HEK293 (cell line): ENCODE measurements at regions not wholly inside any gene's neighbourhood (a gene's known extent, or its start where the extent isn't known, plus 50 kb on each side); places are given as distances from the start of the nearest gene placed in this dataset.

Experiments
- CTCF ChIA-PET: fragments of 350-600 bp; formaldehyde crosslinking; extraction: SDS; loops from one replicate; lab custom pipeline; 2021; ENCODE audit warnings: antibody characterized with exemption; lab: Yijun Ruan, JAX
- POLR2A ChIA-PET: fragments of 300-600 bp; formaldehyde crosslinking; extraction: SDS; loops from one replicate; lab custom pipeline; 2020; ENCODE audit warnings: antibody characterized with exemption, inconsistent platforms; lab: Yijun Ruan, JAX
- H3K27ac ChIP-seq: fragments of 200-500 bp; sonication (Bioruptor generic); 2 replicates; pipeline ENCODE4 v1.5.1; 2014; ENCODE audit warnings: low read depth, low read length, control low read depth, inconsistent platforms; ENCODE audit errors: extremely low read depth
- H3K36me3 ChIP-seq, 2 experiments: fragments of 200-500 bp in 1 of 2; sonication (Bioruptor generic) in 1 of 2; 1 replicate in 1 of 2; 2 replicates in 1 of 2; pipeline ENCODE4 v1.5.1; 2014 to 2017; ENCODE audit warnings: inconsistent platforms in 2 of 2, low read length in 2 of 2; ENCODE audit not compliant: control insufficient read depth in 2 of 2, insufficient read depth in 1 of 2
- H3K4me1 ChIP-seq: fragments of 200-500 bp; sonication (Bioruptor generic); 2 replicates; pipeline ENCODE4 v1.5.1; 2014; ENCODE audit warnings: mild to moderate bottlenecking, low read length, inconsistent platforms; ENCODE audit not compliant: control insufficient read depth, insufficient read depth
- H3K4me3 ChIP-seq: 2 replicates; pipeline ENCODE4 v1.5.1; 2011; ENCODE audit warnings: low read depth, mild to moderate bottlenecking, control low read depth, low read length, moderate library complexity
- H3K9me3 ChIP-seq: fragments of 200-500 bp; sonication (Bioruptor generic); 2 replicates; pipeline ENCODE4 v1.5.1; 2014; ENCODE audit warnings: low read depth, low read length, inconsistent platforms; ENCODE audit not compliant: control insufficient read depth, insufficient read depth
- HIC1 ChIP-seq: fragments of 450-650 bp; formaldehyde crosslinking; IDR thresholded peaks from 2 replicates; pipeline ENCODE4 v1.5.1; 2016; ENCODE audit warnings: missing biosample characterization, missing genetic modification characterization
- KLF8 ChIP-seq: fragments of 450-650 bp; formaldehyde crosslinking; IDR thresholded peaks from 2 replicates; pipeline ENCODE4 v1.5.1; 2016; ENCODE audit warnings: missing biosample characterization, missing genetic modification characterization
- REPIN1 ChIP-seq: fragments of 450-650 bp; formaldehyde crosslinking; IDR thresholded peaks from 2 replicates; pipeline ENCODE4 v1.5.1; 2017; ENCODE audit warnings: missing biosample characterization, missing genetic modification characterization, low read depth
- ZNF138 ChIP-seq: fragments of 450-650 bp; formaldehyde crosslinking; IDR thresholded peaks from 2 replicates; pipeline ENCODE4 v1.5.1; 2016; ENCODE audit warnings: missing biosample characterization, missing genetic modification characterization, borderline replicate concordance
- ZNF184 ChIP-seq: fragments of 450-650 bp; IDR thresholded peaks from 2 replicates; pipeline ENCODE4 v1.5.1; 2018; ENCODE audit warnings: missing biosample characterization, mild to moderate bottlenecking, missing genetic modification characterization
- ZNF2 ChIP-seq: fragments of 450-650 bp; formaldehyde crosslinking; IDR thresholded peaks from 2 replicates; pipeline ENCODE4 v1.5.1; 2016; ENCODE audit warnings: missing biosample characterization, missing genetic modification characterization
- ZNF23 ChIP-seq: fragments of 450-650 bp; formaldehyde crosslinking; IDR thresholded peaks from 2 replicates; pipeline ENCODE4 v1.5.1; 2016; ENCODE audit warnings: missing biosample characterization, missing genetic modification characterization, borderline replicate concordance
- ZNF266 ChIP-seq: fragments of 450-650 bp; formaldehyde crosslinking; IDR thresholded peaks from 2 replicates; pipeline ENCODE4 v1.5.1; 2016; ENCODE audit warnings: missing biosample characterization, missing genetic modification characterization, low read depth
- ZNF391 ChIP-seq: fragments of 450-650 bp; formaldehyde crosslinking; IDR thresholded peaks from 2 replicates; pipeline ENCODE4 v1.5.1; 2016; ENCODE audit warnings: low read depth, missing biosample characterization, missing genetic modification characterization, borderline replicate concordance
- ZNF426 ChIP-seq: fragments of 450-650 bp; formaldehyde crosslinking; IDR thresholded peaks from 2 replicates; pipeline ENCODE4 v1.5.1; 2017; ENCODE audit warnings: missing biosample characterization, missing genetic modification characterization, mild to moderate bottlenecking, inconsistent platforms, moderate library complexity
- ZNF433 ChIP-seq: fragments of 450-650 bp; formaldehyde crosslinking; IDR thresholded peaks from 2 replicates; pipeline ENCODE4 v1.5.1; 2016; ENCODE audit warnings: missing biosample characterization, missing genetic modification characterization, low read depth
- ZNF549 ChIP-seq: fragments of 450-650 bp; IDR thresholded peaks from 2 replicates; pipeline ENCODE4 v1.5.1; 2018; ENCODE audit warnings: missing biosample characterization, missing genetic modification characterization, mild to moderate bottlenecking, inconsistent platforms, moderate library complexity
- ZNF626 ChIP-seq: fragments of 450-650 bp; sonication (Bioruptor Pico); formaldehyde crosslinking; IDR thresholded peaks from 2 replicates; pipeline ENCODE4 v1.5.1; 2018; ENCODE audit warnings: missing biosample characterization, missing genetic modification characterization, inconsistent platforms
- ZSCAN18 ChIP-seq: fragments of 450-650 bp; formaldehyde crosslinking; IDR thresholded peaks from 2 replicates; pipeline ENCODE4 v1.5.1; 2016; ENCODE audit warnings: missing biosample characterization, missing genetic modification characterization
- ZSCAN23 ChIP-seq: fragments of 450-650 bp; formaldehyde crosslinking; IDR thresholded peaks from 2 replicates; pipeline ENCODE4 v1.5.1; 2016; ENCODE audit warnings: missing biosample characterization, missing genetic modification characterization
- ZSCAN30 ChIP-seq: fragments of 450-650 bp; IDR thresholded peaks from 2 replicates; pipeline ENCODE4 v1.5.1; 2018; ENCODE audit warnings: missing biosample characterization, mild to moderate bottlenecking, missing genetic modification characterization, moderate library complexity
- TF ChIP-seq, protein P1 (sequence below): fragments of 450-650 bp; formaldehyde crosslinking; conservative IDR thresholded peaks from 2 replicates; pipeline ENCODE4 v1.5.1; 2016; ENCODE audit warnings: low read depth, missing biosample characterization, missing genetic modification characterization

DNA sequence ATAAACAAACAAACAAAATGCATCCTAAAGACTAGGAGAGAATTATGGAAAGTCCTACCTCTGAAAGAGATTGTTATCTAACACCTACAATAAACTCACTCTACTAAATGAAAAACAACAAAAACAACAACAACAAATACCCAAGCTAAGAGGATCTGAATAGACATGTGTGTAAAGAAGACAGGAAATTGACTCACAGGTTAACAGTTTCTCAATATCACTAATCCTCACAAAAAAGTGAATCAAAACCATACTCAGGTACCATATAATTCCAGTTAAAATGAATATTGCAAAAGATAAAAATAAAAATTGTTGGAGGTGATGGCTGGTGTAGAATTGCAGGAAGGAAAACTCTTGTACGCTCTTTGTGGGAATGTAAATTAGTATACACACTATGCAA is 110.4 kb upstream of the TOP3B start:
- CTCF ChIA-PET, result no interaction called here
- Histone ChIP-seq H3K36me3 (no peaks in the 10 kb centered on the region), H3K4me1 (no peaks in the 10 kb centered on the region), H3K9me3 (no peaks in the 10 kb centered on the region), H3K27ac (no peak overlapping the region), H3K4me3 (no peak overlapping the region)
- POLR2A ChIA-PET, result no interaction called here
- TF ChIP-seq ZNF426 (tag by site-specific recombination), result no peak
- TF ChIP-seq ZNF23, result no peak
- TF ChIP-seq HIC1 (tag by site-specific recombination), result no peak
- no peak for TF ChIP-seq ZSCAN23 (tag by site-specific recombination)
- no peak for TF ChIP-seq ZSCAN18
- no peak for TF ChIP-seq ZNF433 (tag by site-specific recombination)
- TF ChIP-seq KLF8 (tag by site-specific recombination), result no peak
- no peak for TF ChIP-seq ZNF266 (tag by site-specific recombination)
- TF ChIP-seq REPIN1 (tag by site-specific recombination), result no peak

DNA sequence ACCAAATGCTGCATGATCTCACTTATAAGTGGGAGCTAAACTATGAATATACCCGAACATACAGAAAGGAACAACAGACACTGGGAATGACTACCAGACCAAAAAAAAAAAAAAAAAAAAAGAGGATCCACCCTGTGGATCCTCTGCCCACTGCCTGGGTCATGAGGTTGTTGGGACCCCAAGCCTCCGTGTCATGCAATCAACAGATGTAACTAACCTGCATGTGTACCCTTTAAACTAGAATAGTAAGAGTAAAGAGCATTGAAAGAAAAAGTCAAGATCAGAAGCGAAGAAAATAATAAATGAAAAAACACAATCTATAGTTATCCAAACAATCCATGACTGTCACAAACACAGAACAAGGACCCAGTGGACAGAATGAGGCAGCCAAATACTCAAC is 109.5 kb upstream of the TOP3B start:
- H3K27ac ChIP-seq, result no peak overlapping the region
- H3K9me3 ChIP-seq, result no peaks in the 10 kb centered on the region
- H3K36me3 ChIP-seq, result no peaks in the 10 kb centered on the region
- ChIA-PET CTCF (no interaction called here), POLR2A (no interaction called here)
- no peaks in the 10 kb centered on the region for H3K4me1 ChIP-seq
- no peak for TF ChIP-seq ZNF266 (tag by site-specific recombination)
- no peak for TF ChIP-seq ZNF626 (tag by site-specific recombination)
- TF ChIP-seq, protein P1, sequence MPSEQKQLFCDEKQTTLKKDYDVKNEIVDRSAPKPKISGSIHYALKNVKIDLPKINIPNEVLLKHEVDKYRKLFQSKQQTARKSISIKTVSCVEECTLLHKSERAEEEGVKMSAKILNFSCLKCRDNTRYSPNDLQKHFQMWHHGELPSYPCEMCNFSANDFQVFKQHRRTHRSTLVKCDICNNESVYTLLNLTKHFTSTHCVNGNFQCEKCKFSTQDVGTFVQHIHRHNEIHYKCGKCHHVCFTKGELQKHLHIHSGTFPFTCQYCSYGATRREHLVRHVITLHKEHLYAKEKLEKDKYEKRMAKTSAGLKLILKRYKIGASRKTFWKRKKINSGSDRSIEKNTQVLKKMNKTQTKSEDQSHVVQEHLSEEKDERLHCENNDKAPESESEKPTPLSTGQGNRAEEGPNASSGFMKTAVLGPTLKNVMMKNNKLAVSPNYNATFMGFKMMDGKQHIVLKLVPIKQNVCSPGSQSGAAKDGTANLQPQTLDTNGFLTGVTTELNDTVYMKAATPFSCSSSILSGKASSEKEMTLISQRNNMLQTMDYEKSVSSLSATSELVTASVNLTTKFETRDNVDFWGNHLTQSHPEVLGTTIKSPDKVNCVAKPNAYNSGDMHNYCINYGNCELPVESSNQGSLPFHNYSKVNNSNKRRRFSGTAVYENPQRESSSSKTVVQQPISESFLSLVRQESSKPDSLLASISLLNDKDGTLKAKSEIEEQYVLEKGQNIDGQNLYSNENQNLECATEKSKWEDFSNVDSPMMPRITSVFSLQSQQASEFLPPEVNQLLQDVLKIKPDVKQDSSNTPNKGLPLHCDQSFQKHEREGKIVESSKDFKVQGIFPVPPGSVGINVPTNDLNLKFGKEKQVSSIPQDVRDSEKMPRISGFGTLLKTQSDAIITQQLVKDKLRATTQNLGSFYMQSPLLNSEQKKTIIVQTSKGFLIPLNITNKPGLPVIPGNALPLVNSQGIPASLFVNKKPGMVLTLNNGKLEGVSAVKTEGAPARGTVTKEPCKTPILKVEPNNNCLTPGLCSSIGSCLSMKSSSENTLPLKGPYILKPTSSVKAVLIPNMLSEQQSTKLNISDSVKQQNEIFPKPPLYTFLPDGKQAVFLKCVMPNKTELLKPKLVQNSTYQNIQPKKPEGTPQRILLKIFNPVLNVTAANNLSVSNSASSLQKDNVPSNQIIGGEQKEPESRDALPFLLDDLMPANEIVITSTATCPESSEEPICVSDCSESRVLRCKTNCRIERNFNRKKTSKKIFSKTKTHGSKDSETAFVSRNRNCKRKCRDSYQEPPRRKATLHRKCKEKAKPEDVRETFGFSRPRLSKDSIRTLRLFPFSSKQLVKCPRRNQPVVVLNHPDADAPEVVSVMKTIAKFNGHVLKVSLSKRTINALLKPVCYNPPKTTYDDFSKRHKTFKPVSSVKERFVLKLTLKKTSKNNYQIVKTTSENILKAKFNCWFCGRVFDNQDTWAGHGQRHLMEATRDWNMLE (tag by site-specific recombination), result no peak
- TF ChIP-seq ZNF138, result no peak
- TF ChIP-seq ZNF391 (tag by site-specific recombination), result no peak
- no peak for TF ChIP-seq ZNF2 (tag by site-specific recombination)
- no peak for TF ChIP-seq ZNF184 (tag by site-specific recombination)
- TF ChIP-seq ZSCAN30, result no peak
- TF ChIP-seq ZNF549 (tag by site-specific recombination), result no peak
- H3K4me3 ChIP-seq, result no peak overlapping the region
